ENCODE measurements at regions not wholly inside any gene's neighbourhood (a gene's known extent, or its start where the extent isn't known, plus 50 kb on each side); places are given as distances from the start of the nearest gene placed in this dataset.
"Not testable (repeated sequence)": the region's sequence is repeated elsewhere in the genome, so short reads cannot be mapped to it uniquely, and the experiment has no call there.

- no peaks in the 10 kb centered on the region for H3K36me3 ChIP-seq (ENCODE audit: insufficient read depth, low read length)
- no peaks in the 10 kb centered on the region for H3K27me3 ChIP-seq (ENCODE audit: insufficient read depth, low read length)
- no peak overlapping the region for H2AFZ ChIP-seq (ENCODE audit: low read depth, low read length)
- H3K9me3 ChIP-seq (ENCODE audit: low read length): no peaks in the 10 kb centered on the region
- no peak overlapping the region for H3K4me3 ChIP-seq (ENCODE audit: low read length)
- H3K4me1 ChIP-seq (ENCODE audit: insufficient read depth, low read length): no peaks in the 10 kb centered on the region
These were observed 269.6 kb upstream of the AMIGO2 start for GRCh38 chr12:47349137-47350061.

- H2AFZ ChIP-seq (ENCODE audit: low read depth, low read length): no peak overlapping the region
- H3K27me3 ChIP-seq (ENCODE audit: insufficient read depth, low read length): no peaks in the 10 kb centered on the region
- H3K4me1 ChIP-seq (ENCODE audit: insufficient read depth, low read length): no peaks in the 10 kb centered on the region
- no peaks in the 10 kb centered on the region for H3K36me3 ChIP-seq (ENCODE audit: insufficient read depth, low read length)
- H3K9me3 ChIP-seq (ENCODE audit: low read length): no peaks in the 10 kb centered on the region
- no peak overlapping the region for H3K4me3 ChIP-seq (ENCODE audit: low read length)
These were observed 268.4 kb upstream of the AMIGO2 start for GRCh38 chr12:47348206-47348605.

GRCh38 chr12:47346251-47347019 is 266.7 kb upstream of the AMIGO2 start:
- Histone ChIP-seq H3K27me3 (ENCODE audit: insufficient read depth, low read length) (no peaks in the 10 kb centered on the region), H2AFZ (ENCODE audit: low read depth, low read length) (no peak overlapping the region), H3K9me3 (ENCODE audit: low read length) (no peaks in the 10 kb centered on the region), H3K4me3 (ENCODE audit: low read length) (no peak overlapping the region), H3K4me1 (ENCODE audit: insufficient read depth, low read length) (no peaks in the 10 kb centered on the region), H3K36me3 (ENCODE audit: insufficient read depth, low read length) (no peaks in the 10 kb centered on the region)

- Histone ChIP-seq H3K9me3 (ENCODE audit: low read length) (no peaks in the 10 kb centered on the region), H3K36me3 (ENCODE audit: insufficient read depth, low read length) (no peaks in the 10 kb centered on the region), H2AFZ (ENCODE audit: low read depth, low read length) (no peak overlapping the region), H3K4me3 (ENCODE audit: low read length) (no peak overlapping the region), H3K4me1 (ENCODE audit: insufficient read depth, low read length) (no peaks in the 10 kb centered on the region), H3K27me3 (ENCODE audit: insufficient read depth, low read length) (no peaks in the 10 kb centered on the region)
These were observed 264.2 kb upstream of the AMIGO2 start for GRCh38 chr12:47343684-47344567.

GRCh38 chr12:47340411-47341015 is 260.8 kb upstream of the AMIGO2 start:
- H2AFZ ChIP-seq (ENCODE audit: low read depth, low read length): no peak overlapping the region
- no peaks in the 10 kb centered on the region for H3K4me1 ChIP-seq (ENCODE audit: insufficient read depth, low read length)
- no peak overlapping the region for H3K4me3 ChIP-seq (ENCODE audit: low read length)
- H3K27me3 ChIP-seq (ENCODE audit: insufficient read depth, low read length): no peaks in the 10 kb centered on the region
- H3K36me3 ChIP-seq (ENCODE audit: insufficient read depth, low read length): no peaks in the 10 kb centered on the region
- H3K9me3 ChIP-seq (ENCODE audit: low read length): no peaks in the 10 kb centered on the region

- no peaks in the 10 kb centered on the region for H3K27me3 ChIP-seq (ENCODE audit: insufficient read depth, low read length)
- H2AFZ ChIP-seq (ENCODE audit: low read depth, low read length): no peak overlapping the region
- H3K36me3 ChIP-seq (ENCODE audit: insufficient read depth, low read length): no peaks in the 10 kb centered on the region
- H3K9me3 ChIP-seq (ENCODE audit: low read length): no peaks in the 10 kb centered on the region
- no peak overlapping the region for H3K4me3 ChIP-seq (ENCODE audit: low read length)
- H3K4me1 ChIP-seq (ENCODE audit: insufficient read depth, low read length): no peaks in the 10 kb centered on the region
These were observed 257.8 kb upstream of the AMIGO2 start for GRCh38 chr12:47337581-47337980.

- H2AFZ ChIP-seq (ENCODE audit: low read depth, low read length); H3K36me3 ChIP-seq (ENCODE audit: insufficient read depth, low read length); H3K27me3 ChIP-seq (ENCODE audit: insufficient read depth, low read length); H3K9me3 ChIP-seq (ENCODE audit: low read length); H3K4me1 ChIP-seq (ENCODE audit: insufficient read depth, low read length); H3K4me3 ChIP-seq (ENCODE audit: low read length): not testable (repeated sequence)
These were observed 253.6 kb upstream of the AMIGO2 start for GRCh38 chr12:47333271-47333858.

GRCh38 chr12:47328831-47329545 is 249.2 kb upstream of the AMIGO2 start:
- H2AFZ ChIP-seq (ENCODE audit: low read depth, low read length): no peak overlapping the region
- no peaks in the 10 kb centered on the region for H3K9me3 ChIP-seq (ENCODE audit: low read length)

GRCh38 chr12:47326190-47326589 is 246.4 kb upstream of the AMIGO2 start:
- H2AFZ ChIP-seq (ENCODE audit: low read depth, low read length): no peak overlapping the region
- no peaks in the 10 kb centered on the region for H3K4me1 ChIP-seq (ENCODE audit: insufficient read depth, low read length)
- H3K36me3 ChIP-seq (ENCODE audit: insufficient read depth, low read length): no peaks in the 10 kb centered on the region
- no peaks in the 10 kb centered on the region for H3K9me3 ChIP-seq (ENCODE audit: low read length)
- H3K4me3 ChIP-seq (ENCODE audit: low read length): no peak overlapping the region
- no peaks in the 10 kb centered on the region for H3K27me3 ChIP-seq (ENCODE audit: insufficient read depth, low read length)

More at GRCh38 chr12:47328831-47329545, 249.2 kb upstream of the AMIGO2 start:
- Histone ChIP-seq H3K27me3 (ENCODE audit: insufficient read depth, low read length) (no peaks in the 10 kb centered on the region), H3K4me1 (ENCODE audit: insufficient read depth, low read length) (no peaks in the 10 kb centered on the region), H3K36me3 (ENCODE audit: insufficient read depth, low read length) (no peaks in the 10 kb centered on the region), H3K4me3 (ENCODE audit: low read length) (no peak overlapping the region)

GRCh38 chr12:47323802-47324201 is 244.0 kb upstream of the AMIGO2 start:
- no peaks in the 10 kb centered on the region for H3K4me1 ChIP-seq (ENCODE audit: insufficient read depth, low read length)
- H3K4me3 ChIP-seq (ENCODE audit: low read length): no peak overlapping the region
- H2AFZ ChIP-seq (ENCODE audit: low read depth, low read length): no peak overlapping the region
- no peaks in the 10 kb centered on the region for H3K36me3 ChIP-seq (ENCODE audit: insufficient read depth, low read length)
- no peaks in the 10 kb centered on the region for H3K27me3 ChIP-seq (ENCODE audit: insufficient read depth, low read length)
- H3K9me3 ChIP-seq (ENCODE audit: low read length): no peaks in the 10 kb centered on the region

GRCh38 chr12:47321436-47321835 is 241.7 kb upstream of the AMIGO2 start:
- Histone ChIP-seq H3K27me3 (ENCODE audit: insufficient read depth, low read length) (no peaks in the 10 kb centered on the region), H3K9me3 (ENCODE audit: low read length) (no peaks in the 10 kb centered on the region), H3K36me3 (ENCODE audit: insufficient read depth, low read length) (no peaks in the 10 kb centered on the region), H3K4me3 (ENCODE audit: low read length) (no peak overlapping the region), H2AFZ (ENCODE audit: low read depth, low read length) (no peak overlapping the region), H3K4me1 (ENCODE audit: insufficient read depth, low read length) (no peaks in the 10 kb centered on the region)

- Histone ChIP-seq H3K36me3 (ENCODE audit: insufficient read depth, low read length) (no peaks in the 10 kb centered on the region), H3K9me3 (ENCODE audit: low read length) (no peaks in the 10 kb centered on the region), H3K27me3 (ENCODE audit: insufficient read depth, low read length) (no peaks in the 10 kb centered on the region), H3K4me1 (ENCODE audit: insufficient read depth, low read length) (no peaks in the 10 kb centered on the region), H2AFZ (ENCODE audit: low read depth, low read length) (no peak overlapping the region), H3K4me3 (ENCODE audit: low read length) (no peak overlapping the region)
These were observed 240.0 kb upstream of the AMIGO2 start for GRCh38 chr12:47319746-47320145.
